ENCODE measurements at regions not wholly inside any gene's neighbourhood (a gene's known extent, or its start where the extent isn't known, plus 50 kb on each side); places are given as distances from the start of the nearest gene placed in this dataset.

- DNase-seq = no peak
These were observed 954.0 kb upstream of the TENM3 start for GRCh38 chr4:181289198-181289597.

GRCh38 chr4:181291615-181292014 is 951.6 kb upstream of the TENM3 start:
- no peak for DNase-seq

GRCh38 chr4:181293014-181293413 is 950.2 kb upstream of the TENM3 start:
- DNase-seq = no peak

- no peak for DNase-seq
These were observed 949.7 kb upstream of the TENM3 start for GRCh38 chr4:181293541-181293940.

- no peak for DNase-seq
These were observed 948.8 kb upstream of the TENM3 start for GRCh38 chr4:181294421-181294820.

GRCh38 chr4:181301735-181302710 is 941.2 kb upstream of the TENM3 start:
- DNase-seq = peak; percentile 11

GRCh38 chr4:181307824-181308223 is 935.4 kb upstream of the TENM3 start:
- DNase-seq = no peak

GRCh38 chr4:181308476-181309312 is 934.5 kb upstream of the TENM3 start:
- DNase-seq = no peak

- DNase-seq = no peak
These were observed 931.1 kb upstream of the TENM3 start for GRCh38 chr4:181312066-181312465.

- DNase-seq = no peak
These were observed 923.6 kb upstream of the TENM3 start for GRCh38 chr4:181319629-181320028.

GRCh38 chr4:181323061-181323460 is 920.1 kb upstream of the TENM3 start:
- DNase-seq = no peak

GRCh38 chr4:181330654-181331201 is 912.5 kb upstream of the TENM3 start:
- no peak for DNase-seq

- DNase-seq = no peak
These were observed 912.0 kb upstream of the TENM3 start for GRCh38 chr4:181331214-181331613.

GRCh38 chr4:181345931-181346330 is 897.3 kb upstream of the TENM3 start:
- no peak for DNase-seq

GRCh38 chr4:181350615-181351415 is 892.4 kb upstream of the TENM3 start:
- DNase-seq = no peak

GRCh38 chr4:181364504-181364903 is 878.7 kb upstream of the TENM3 start:
- DNase-seq = no peak

GRCh38 chr4:181365671-181366070 is 877.5 kb upstream of the TENM3 start:
- DNase-seq = no peak

- DNase-seq = no peak
These were observed 871.2 kb upstream of the TENM3 start for GRCh38 chr4:181372014-181372413.

GRCh38 chr4:181376058-181376457 is 867.1 kb upstream of the TENM3 start:
- DNase-seq = no peak

GRCh38 chr4:181388061-181388460 is 855.1 kb upstream of the TENM3 start:
- no peak for DNase-seq

- DNase-seq = no peak
These were observed 826.2 kb upstream of the TENM3 start for GRCh38 chr4:181416966-181417365.

- no peak for DNase-seq
These were observed 824.7 kb upstream of the TENM3 start for GRCh38 chr4:181418496-181418895.

- DNase-seq = no peak
These were observed 822.3 kb upstream of the TENM3 start for GRCh38 chr4:181420950-181421349.

All from activated CD4-positive, alpha-beta T cell treated with anti-CD3 and anti-CD28 coated beads, Interleukin-2, amount 50 U/mL, for 16 hours (primary cell).